Dermis blood vessel endothelial cell (primary cell): ENCODE measurements at regions not wholly inside any gene's neighbourhood (a gene's known extent, or its start where the extent isn't known, plus 50 kb on each side); places are given as distances from the start of the nearest gene placed in this dataset.
A peak's percentile ranks its signal among the peaks of the same experiment; 100 is the strongest.
"Not testable (repeated sequence)": the region's sequence is repeated elsewhere in the genome, so short reads cannot be mapped to it uniquely, and the experiment has no call there.

Source experiments
- DNase-seq: peaks from one replicate; pipeline ENCODE4 v3.0.0; 2010

DNA sequence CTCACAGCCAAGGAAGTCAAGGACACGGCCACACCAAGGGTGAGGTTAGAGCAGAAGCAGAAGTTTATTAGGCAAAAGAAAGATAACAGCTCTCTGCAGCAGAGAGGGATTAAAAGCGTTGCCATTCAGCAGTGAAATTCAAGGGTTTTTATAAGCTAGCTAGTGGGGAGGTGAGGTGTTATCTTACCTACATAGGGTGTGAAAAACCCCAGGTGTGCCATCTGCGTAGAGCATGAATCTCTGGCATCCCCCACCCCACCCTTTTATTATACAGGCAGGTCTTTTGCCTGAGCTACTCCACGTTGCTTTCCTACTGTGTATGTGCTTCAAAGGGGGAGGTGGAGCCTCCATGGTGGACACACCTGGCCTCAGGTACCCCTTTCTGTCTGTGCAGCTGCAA, 135.4 kb downstream of the ARHGAP11B start:
- DNase-seq, result not testable (repeated sequence)

DNA sequence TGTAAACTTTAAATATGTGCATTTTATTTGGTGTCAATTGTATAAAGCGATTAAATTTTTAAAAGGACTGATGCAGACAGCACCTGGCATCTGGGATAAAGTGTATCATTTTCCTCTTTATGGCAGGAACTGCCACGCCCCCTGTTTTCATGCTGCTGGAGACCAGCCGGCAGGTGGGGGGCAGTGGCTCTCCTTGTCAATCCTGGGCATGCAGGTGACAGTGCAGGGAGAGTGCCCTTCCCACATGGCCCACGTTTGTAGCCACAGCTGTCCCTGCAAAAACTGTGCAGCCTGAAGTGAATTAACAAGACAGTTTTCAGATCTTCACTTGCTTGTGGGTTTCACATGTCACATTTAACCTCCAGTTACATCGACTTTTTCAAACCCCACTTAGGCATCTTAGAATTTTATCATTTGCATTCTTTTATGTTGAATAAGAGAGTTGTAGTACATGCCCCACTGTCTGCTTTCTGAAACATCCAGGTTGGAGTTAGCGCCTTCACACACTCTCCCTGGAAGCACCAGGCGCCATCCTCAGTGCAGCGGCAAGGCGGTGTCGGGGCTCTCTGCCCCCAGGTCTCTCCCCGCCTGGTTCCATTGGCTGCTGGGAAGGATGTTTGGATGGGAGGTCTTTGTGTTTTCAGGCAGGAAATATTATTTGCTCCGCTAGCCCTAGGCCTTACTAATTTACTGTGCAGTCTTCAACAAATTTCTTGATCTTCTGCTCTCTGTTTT, 134.2 kb upstream of the FAN1 start:
- not testable (repeated sequence) for DNase-seq

DNA sequence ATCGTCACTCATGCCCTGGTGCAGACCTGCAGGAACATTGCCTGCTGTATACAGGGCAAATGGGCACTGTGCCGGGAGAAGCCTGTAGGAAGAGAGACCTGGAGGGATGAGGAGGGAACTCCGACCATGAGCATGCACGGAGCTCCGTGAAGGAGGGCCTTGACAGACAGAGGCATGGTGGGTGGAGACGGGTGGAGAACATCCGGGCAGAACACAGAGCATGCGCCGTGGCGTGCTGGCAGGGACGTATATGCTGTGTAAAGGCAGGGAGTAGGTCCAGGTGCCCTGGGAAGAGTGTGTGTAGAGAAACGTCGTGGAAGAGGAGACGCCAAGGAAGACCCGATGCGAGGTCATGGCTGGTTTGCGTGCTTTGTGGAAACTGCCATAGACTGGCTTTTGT, 133.0 kb upstream of the FAN1 start:
- DNase-seq, result no peak

DNA sequence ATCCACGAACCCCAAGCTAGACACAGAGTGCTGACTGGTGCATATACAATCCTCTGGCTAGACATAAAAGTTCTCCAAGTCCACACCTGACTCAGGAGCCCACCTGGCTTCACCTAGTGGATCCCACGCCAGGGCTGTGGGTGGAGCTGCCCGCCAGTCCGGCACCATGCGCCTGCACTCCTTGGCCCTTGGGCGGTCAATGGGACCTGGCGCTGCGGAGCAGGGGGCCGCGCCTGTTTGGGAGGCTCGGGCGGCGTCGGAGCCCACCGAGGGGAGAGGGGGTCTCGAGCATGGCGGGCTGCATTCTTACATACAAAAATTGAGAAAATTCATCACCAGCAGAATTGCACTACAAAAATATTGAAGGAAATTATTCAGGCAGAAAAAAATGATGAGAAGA, 120.7 kb upstream of the FAN1 start:
- DNase-seq, result no peak

DNA sequence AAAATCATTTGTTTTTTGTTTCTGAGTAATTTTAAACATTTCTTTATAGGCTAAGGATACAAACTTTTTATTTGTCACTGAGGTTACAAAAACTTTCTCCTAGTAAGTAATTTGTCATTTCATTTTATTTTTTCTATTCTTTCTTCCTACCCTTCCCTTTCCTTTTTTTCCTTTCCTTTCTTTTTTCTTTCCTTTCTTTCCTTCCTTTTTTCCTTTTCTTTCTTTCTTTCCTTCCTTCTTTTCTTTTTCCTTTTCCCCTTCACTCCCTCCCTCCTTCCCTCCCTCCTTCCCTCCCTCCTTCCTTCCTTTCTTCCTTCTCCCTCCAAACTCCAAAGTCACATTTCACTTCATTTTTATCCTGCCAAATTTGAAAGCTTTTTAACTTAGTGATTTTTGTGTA, 115.1 kb upstream of the FAN1 start:
- no peak for DNase-seq

DNA sequence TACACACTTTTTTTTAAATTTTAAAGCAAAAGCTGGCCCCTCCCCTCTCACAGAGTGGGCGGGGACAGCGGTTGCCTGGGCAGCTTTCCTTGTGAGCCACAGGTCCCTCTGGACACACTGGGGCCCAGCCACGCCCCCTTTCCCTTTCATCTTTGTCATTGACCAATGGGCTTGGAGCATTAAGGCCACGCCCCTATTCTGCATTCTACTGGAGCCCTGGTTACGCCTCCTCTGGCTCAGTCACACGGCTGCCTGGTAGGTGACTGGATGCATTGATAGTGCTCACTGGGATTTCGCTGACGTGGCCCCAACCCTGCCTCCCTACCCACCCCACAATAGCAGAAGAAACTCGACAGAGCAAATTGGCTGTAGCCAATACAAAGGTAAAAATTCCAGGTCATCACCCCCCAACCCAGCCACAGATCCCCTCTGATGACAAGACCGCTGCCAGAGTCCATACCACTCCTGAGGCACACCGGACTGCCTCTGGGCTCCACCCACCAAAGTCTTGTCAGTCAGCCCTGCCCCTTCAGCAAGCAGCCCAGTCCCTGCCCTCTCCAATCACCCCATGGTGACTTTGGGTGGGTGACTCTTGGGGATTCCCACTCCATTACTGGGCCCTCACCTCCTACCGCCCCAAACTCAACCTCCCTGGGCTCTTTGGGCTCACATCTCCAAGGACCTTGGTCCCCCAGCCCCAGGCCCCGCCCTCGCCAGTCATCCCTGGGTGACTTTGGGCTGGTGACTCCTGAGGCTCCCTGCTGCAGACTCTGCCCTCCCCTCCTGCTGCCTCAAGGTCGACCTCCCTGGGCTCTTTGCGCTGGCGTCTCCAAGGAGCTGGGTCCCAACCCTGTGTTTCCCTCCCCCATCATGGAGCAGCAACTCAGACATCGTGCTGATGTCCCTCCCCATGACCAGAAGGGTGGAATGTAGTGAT, 112.2 kb upstream of the FAN1 start:
- peak; percentile 1 for DNase-seq

DNA sequence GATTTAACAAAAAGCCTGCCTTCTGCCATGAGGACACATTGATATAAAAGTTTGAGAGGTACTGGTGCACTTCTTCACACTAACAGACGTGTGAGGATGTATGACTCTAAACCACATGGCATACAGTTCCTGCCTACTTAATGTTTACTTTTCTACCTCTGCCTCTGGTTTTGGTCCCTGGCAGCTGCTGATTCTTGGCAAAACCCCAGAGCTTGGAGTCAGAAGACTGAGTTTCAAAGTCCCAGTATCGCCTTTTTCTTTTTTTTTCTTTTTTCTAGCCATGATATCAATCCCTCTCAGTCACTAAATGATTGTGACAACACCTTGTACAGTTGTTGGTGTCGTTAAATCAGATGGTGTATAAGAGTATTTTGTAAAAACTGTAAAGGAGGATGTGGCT, 110.9 kb upstream of the FAN1 start:
- not testable (repeated sequence) for DNase-seq

DNA sequence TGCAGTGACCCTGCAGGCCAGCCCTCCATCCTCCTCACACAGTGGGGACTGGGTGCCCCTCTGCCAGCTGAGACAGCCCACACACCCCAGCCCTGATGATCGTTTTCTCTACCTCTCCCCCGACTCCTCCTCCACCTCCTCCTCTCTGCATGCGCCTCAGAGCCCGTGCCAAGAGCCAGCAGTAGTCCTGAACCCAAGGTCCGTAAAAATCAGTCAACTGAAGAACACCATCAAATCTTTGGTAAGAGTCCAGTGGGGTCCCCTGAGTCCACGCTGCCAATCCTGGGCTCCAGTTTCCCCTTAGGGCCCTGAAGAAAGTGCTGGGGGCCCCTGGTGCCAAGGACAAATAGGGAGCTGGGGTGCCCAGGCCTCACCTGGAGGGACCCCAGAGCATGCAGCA, 109.3 kb upstream of the FAN1 start:
- no peak for DNase-seq

DNA sequence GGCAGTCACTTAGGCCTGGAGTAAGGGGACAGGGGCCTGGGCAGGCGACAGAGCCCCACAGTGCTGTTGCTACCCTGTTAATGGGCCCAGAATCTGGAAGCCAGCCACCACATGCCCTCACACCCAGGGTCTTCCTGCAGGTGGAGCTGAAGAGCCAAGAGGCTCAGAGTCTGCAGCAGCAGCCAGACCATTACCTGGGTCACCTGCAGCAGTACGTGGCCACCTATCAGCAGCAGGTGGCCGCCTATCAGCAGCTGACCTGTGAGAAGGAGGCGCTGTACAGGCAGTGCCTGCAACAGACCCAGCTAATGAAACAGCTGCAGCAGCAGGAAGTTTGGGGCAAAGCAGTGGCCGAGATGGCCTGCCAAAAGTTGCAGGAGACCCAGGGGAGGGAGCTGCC, 104.2 kb upstream of the FAN1 start:
- DNase-seq, result peak; percentile 4

DNA sequence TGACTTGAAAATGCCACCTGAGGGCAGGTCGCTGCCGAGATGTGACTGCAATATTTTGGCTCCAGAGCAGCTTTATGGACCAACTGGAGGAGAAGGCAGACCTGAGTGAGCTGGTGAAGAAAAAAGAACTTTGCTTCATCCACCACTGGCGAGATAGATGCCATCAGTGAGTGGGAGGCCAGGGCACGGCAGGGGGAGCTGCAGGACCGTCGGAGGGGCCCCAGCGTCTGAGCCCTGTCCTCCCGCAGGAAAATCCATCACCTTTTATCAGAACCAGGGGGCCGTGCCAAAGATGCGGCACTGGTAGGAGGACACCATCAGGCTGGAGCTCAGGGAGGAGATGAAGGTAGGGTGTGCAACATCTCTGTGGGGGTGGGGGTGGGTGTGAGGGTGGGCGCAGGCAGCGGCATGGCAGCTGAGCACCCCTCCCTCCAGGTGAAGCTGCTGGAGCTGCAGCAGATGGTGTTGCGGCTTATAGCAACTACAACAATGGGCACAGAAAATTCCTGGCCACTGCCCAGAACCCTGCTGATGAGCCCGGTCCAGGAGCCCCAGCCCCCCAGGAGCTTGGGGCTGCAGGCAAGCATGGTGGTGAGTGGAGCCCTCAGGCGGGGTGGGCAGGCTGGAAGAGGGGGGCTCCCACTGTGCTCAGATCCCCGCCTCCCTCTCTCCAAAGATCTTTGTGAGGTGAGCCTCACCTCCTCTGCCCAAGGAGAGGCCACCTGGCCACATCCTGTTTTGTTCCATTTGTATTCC, 102.4 kb upstream of the FAN1 start:
- DNase-seq, result peak; percentile 15

DNA sequence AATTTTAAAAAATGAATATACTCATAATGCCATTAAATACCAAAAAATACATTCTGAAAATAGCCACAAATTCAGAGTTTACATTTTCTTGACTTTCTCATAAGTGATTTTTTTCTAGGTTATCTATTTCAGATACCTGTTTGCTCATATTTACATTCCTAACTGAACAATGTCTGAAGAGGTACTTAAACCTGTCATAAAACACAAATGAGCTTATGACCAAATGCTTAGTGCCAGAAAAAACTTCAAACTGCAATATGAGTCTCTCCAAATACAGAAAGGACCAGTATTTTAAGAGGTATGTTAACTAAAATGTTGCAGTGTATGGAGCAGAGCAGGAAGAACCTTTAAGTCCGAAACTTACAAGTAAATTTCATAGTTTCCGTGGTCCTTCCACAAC, 101.7 kb upstream of the FAN1 start:
- not testable (repeated sequence) for DNase-seq

DNA sequence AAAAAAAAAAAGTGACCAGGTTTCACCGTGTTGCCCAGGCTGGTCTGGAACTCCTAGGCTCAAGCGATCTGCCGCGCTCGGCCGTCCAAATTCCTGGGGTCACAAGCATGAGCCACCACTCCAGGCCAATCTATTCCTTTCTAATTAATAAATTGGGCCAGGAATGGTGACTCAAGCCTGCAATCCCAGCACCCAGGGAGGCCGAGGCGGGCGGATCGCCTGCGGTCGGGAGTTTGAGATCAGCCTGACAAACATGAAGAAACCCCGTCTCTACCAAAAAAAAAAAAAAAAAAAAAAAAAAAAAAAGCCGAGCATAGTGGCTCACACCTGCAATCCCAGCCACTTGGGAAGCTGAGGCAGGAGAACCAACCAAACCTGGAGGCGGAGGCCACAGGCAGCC, 100.0 kb upstream of the FAN1 start:
- DNase-seq, result not testable (repeated sequence)

DNA sequence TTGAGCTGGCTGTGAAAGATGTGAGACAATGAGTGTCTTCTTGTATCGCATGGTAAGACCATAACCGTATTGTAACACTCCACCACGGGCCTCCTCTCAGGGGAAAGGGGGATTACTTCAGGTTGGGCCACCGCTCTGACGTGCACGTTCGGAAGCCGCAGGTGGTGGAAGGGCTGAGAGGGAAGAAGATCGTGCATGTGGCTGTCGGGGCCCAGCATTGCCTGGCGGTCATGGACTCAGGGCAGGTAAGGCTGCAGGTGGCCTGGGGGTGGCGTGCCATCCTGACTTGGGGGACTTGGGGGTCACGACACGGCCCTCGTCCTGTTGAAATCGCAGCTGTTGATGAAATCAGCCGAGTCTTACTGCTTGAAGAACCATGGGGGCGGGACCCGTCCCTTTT, 87.3 kb upstream of the FAN1 start:
- DNase-seq, result no peak

DNA sequence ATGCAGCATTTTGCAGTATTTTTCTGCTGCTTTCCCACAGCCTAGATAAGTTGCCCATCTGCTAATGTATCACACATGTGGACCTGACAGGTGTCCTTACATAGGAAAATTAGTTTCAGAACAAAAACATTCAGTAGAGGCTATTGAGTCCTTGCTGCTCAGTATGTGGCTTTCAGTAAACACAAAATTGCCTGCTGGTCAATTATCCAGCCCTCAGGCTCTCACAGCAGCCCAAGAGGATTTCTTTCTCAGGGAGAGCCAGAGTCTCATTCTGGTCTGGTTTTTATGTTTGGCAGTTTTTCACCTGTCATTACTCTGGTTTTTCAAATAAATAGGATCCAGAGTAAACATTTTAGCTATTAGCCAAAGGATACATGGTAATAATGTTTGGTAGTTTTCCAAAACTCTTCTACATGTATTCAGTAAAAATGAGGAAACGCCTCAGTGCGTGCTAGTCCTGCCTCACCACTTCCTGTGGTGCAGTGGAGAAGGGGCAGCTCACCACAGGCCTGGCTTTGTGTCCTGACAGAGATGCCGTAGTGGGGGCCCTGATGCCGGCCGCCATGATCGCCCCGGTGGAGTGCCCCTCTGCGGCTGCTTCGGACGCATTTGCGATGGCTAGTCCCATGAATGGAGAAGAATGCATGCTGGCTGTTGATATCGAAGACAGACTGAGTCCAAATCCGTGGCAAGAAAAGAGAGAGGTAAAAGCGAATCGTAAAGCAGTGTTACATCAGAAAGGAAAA, 80.5 kb upstream of the FAN1 start:
- not testable (repeated sequence) for DNase-seq

DNA sequence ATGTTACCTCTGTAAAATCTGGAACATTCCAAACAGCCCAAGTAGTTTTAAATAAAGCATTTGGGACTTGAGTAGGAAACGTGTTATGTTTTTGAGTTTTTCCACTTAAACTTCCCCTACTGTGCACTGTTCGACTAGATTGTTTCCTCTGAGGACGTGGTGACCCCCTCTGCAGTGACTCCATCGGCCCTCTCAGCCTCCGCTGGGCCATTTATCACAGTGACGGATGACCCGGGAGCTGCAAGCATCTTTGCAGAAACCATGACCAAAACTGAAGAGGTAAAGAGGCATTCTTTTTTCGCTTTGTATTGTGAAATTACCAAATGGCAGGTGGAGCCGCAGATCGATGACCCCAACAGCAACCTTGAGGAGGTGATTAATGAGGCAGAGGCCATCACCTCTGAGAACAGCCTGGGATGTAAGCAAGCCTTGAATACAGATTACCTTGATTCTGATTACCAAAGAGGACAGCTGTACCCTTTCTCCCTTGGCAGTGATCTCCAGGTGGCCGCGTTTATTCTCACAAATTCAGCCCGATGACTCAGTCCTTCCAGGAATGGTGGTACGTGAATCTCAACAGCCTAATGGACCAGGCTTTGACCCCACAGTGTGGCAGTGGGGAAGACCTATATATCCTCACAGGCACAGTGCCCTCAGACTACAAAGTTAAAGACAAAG, 79.1 kb upstream of the FAN1 start:
- DNase-seq, result no peak

DNA sequence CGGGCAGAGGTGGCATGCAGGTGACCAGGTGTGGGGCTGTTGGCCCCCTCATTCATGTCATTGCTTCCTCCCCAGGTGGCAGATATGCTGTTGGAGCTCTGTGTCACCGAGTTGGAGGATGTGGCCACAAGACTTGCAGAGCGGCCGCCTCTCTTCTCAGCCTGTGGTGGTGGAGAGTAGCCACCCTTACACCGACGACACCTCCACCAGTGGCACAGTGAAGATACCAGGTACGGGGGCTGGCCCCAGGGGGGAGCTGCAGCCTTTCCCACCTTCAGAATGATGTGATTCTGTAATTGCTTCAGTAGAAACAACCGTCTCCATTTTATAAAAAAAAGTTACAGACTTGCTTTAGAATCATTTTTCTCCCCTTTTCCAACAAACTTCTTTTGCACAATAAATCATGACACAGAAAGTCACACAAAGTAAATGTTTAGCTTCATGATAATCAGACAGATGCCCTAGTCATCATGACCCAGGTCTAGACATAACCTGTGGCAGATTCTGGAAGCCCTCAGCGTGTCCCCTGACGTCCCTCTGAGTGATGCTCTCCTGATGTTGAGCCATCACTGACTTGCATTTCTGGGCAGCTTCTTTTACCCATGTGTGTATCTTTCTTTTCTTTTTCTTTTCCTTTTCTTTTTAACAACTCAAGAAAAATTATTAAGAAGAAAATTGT, 76.0 kb upstream of the FAN1 start:
- no peak for DNase-seq

DNA sequence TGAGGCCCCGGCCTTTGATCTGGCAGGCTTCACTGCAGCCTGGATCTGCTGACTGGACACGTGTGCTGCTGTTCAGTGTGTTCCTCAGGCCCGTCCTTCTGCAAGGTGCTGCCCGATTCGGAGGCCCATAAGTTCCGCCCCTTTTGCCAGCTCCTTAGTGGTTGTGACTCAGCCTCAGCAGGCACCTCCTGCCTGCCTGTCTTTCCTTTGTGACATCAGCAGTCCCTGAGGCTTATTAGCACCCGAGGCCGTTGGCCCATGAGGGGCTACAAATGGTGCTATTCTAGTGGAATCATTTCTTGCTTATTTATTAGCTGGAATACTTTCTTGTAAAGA, 75.4 kb upstream of the FAN1 start:
- not testable (repeated sequence) for DNase-seq

DNA sequence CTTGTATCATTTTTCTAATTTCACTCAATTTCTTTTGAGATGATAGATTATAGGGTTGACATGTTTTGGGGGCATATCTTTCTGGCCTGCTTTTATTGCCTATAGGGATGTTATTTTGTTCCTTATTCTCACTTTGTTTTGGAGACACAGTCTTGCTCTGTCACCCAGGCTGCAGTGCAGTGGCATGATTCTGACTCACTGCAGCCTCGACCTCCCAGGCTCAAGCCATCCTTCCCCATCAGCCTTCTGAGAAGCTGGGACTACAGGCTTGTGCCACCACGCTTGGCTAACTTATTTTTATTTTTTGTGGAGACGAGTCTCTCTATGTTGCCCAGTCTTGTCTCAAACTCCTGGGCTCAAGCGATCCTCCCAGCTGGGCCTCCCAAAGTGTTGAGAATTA, 72.8 kb upstream of the FAN1 start:
- DNase-seq, result no peak

DNA sequence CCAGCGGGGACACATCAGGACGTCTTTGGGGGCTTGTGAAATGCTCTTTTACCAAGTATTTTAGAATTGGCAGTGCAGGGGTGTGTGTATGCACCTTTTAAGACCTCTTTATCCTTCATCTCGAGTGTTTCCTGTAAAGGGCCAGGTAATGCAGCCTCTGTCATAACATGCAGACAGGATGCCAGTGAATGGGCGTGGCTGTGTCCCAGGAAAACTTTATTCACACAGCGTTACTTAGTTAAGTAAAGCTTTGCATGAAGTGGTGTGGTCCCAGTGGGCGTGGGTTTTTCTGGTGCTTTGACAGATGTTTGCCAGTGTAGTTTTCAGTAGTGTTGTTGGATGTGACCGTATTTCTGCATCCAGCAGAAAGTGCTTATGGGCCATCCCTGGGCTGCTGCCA, 70.3 kb upstream of the FAN1 start:
- not testable (repeated sequence) for DNase-seq

DNA sequence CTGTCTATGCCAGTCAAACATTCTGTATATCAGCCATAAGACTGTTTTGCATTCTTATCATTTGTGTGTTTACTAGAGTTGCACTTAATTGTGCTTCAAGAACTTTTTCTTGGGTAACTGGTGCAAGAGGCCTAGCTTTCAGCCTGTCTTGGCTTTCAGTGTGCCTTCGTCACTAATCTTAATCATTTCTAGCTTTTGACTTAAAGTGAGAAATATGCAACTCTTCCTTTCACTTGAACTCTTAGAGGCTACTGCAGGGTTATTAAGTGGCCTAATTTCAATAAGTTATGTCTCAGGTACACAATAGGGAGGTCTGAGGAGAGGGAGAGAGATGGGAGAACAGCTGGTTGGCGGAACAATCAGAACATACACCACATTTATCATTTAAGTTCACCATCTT, 62.1 kb upstream of the FAN1 start:
- not testable (repeated sequence) for DNase-seq

DNA sequence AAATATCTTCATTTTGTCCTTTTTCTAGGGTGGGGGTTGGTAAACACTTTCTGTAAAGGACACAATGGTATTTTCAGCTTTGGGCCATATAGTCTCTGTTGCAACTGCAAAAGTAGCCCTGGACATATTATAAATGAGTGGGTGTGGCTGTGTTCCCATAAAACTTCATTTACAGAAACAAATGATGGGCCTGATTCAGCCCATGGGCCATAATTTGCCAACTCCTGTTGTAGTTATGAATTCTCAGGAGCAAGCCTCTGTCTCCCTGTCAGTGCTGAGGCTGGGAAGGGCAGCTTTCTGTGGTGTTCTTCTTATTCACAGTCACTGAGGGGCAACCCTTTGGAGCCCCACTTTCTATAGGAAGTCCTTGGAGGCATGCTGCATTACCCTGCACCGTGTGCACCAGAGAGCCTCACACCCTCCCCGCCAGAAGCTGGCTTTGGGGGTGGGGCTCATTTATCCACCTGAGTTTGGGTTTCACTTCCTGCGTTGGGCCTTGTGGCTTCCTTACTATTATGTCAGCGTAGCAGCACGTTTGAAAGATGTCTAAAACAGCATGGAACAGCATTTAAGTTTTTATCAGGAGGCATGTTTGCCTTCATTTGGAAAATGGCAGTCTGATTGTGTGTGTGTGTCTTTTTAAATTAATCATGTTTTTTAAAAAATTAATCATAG, 60.8 kb upstream of the FAN1 start:
- not testable (repeated sequence) for DNase-seq
